K562 (cell line): ENCODE measurements at regions not wholly inside any gene's neighbourhood (a gene's known extent, or its start where the extent isn't known, plus 50 kb on each side); places are given as distances from the start of the nearest gene placed in this dataset.

Source experiments
- ATAC-seq: fragments of 200-7000 bp; cut with Tn5 transposase; 3 replicates; pipeline ENCODE4 v1.9.1; 2020; ENCODE audit warnings: moderate library complexity
- BruUV-seq: library from RNA; stranded (reverse); fragments of 400-500 nt; replicated peaks from 2 replicates; lab custom pipeline; 2021; lab: Mats Ljungman, UMichigan
- CTCF ChIA-PET: fragments of 300-600 bp; formaldehyde crosslinking; extraction: SDS; loops from one replicate; lab custom pipeline; 2021; ENCODE audit warnings: low intra/inter-chr PET ratio; lab: Yijun Ruan, JAX
- POLR2A ChIA-PET: fragments of 300-600, 350-650 bp; sonication (Branson Sonifier 250); formaldehyde crosslinking; extraction: SDS; loops from one replicate; lab custom pipeline; 2021; ENCODE audit warnings: antibody characterized with exemption, inconsistent platforms; lab: Yijun Ruan, JAX
- DNase-seq, 4 experiments: peaks; one replicate each; pipeline versions ENCODE4 v3.0.0 to v3.0.0-alpha.2; 2011 to 2018; ENCODE audit warnings: low spot score in 3 of 4, mixed read lengths in 3 of 4; ENCODE audit errors: extremely low read depth in 1 of 4
- FAIRE-seq: peaks from 2 replicates; lab custom pipeline; 2011; peaks lifted over from hg19 to GRCh38; lab: Jason Lieb, UNC
- H2AFZ ChIP-seq: 2 replicates; pipeline ENCODE4 v1.6.0; 2011; ENCODE audit warnings: low read depth, low read length, control low read depth, inconsistent platforms
- H3K27ac ChIP-seq: fragments of 200-600 bp; 3 replicates; pipeline ENCODE4 v1.8.0; 2011; ENCODE audit warnings: low read depth, mild to moderate bottlenecking, control low read depth, inconsistent platforms, low read length, moderate library complexity, mixed read lengths; ENCODE audit errors: extremely low read depth
- H3K27me3 ChIP-seq, 2 experiments: fragments of 300-600 bp in 1 of 2; 2 replicates in 1 of 2; 3 replicates in 1 of 2; pipeline versions ENCODE4 v1.6.0 to v1.8.0; 2011; ENCODE audit warnings: inconsistent platforms in 2 of 2, low read length in 2 of 2, mild to moderate bottlenecking in 1 of 2, mixed read lengths in 1 of 2, moderate library complexity in 1 of 2; ENCODE audit not compliant: control insufficient read depth in 2 of 2, insufficient read depth in 2 of 2
- H3K36me3 ChIP-seq: fragments of 300-600 bp; 3 replicates; pipeline ENCODE4 v1.8.0; 2011; ENCODE audit warnings: mild to moderate bottlenecking, low read length, inconsistent platforms; ENCODE audit not compliant: control insufficient read depth, insufficient read depth
- H3K4me1 ChIP-seq, 2 experiments: fragments of 200-600 bp in 1 of 2; replicated peaks in 1 of 2; 2 replicates in 1 of 2; 3 replicates in 1 of 2; pipeline versions ENCODE4 v1.5.1 to v1.8.0; 2011; ENCODE audit warnings: inconsistent platforms in 2 of 2, low read length in 2 of 2, mild to moderate bottlenecking in 1 of 2, mixed read lengths in 1 of 2, moderate library complexity in 1 of 2; ENCODE audit not compliant: control insufficient read depth in 2 of 2, insufficient read depth in 2 of 2
- H3K4me2 ChIP-seq: 2 replicates; pipeline ENCODE4 v1.6.1; 2011; ENCODE audit warnings: low read length, control low read depth, inconsistent platforms, mixed read lengths; ENCODE audit not compliant: insufficient read depth
- H3K4me3 ChIP-seq: fragments of 200-600 bp; sonication (generic), shearing (Covaris generic); 2 replicates; pipeline ENCODE4 v1.5.1; 2016; ENCODE audit warnings: control low read depth, inconsistent platforms
- H3K79me2 ChIP-seq: fragments of 200-600 bp; 3 replicates; pipeline ENCODE4 v1.8.0; 2011; ENCODE audit warnings: low read length, inconsistent platforms; ENCODE audit not compliant: control insufficient read depth, insufficient read depth
- H3K9ac ChIP-seq, 2 experiments: 2 replicates each; pipeline versions ENCODE4 v1.6.0 to v1.6.1; 2011; ENCODE audit warnings: low read depth in 2 of 2, low read length in 2 of 2, control low read depth in 1 of 2, inconsistent platforms in 1 of 2, mild to moderate bottlenecking in 1 of 2, mixed read lengths in 1 of 2; ENCODE audit not compliant: insufficient read depth in 1 of 2
- H3K9me1 ChIP-seq: one replicate; pipeline ENCODE4 v1.6.0; 2011; ENCODE audit warnings: inconsistent platforms, mild to moderate bottlenecking, low read length, moderate library complexity; ENCODE audit not compliant: control insufficient read depth, insufficient read depth
- H3K9me3 ChIP-seq: replicated peaks from 2 replicates; pipeline ENCODE4 v1.5.1; 2011; ENCODE audit warnings: low read depth, low read length, inconsistent platforms; ENCODE audit not compliant: control insufficient read depth, insufficient read depth
- H4K20me1 ChIP-seq: replicated peaks from 2 replicates; pipeline ENCODE4 v1.6.1; 2011; ENCODE audit warnings: low read length, inconsistent platforms, mixed read lengths; ENCODE audit not compliant: control insufficient read depth, insufficient read depth
- C11orf30 ChIP-seq: fragments of 450-650 bp; IDR thresholded peaks from 2 replicates; pipeline ENCODE4 v1.6.1; 2016; ENCODE audit warnings: low read depth, mild to moderate bottlenecking
- CBFA2T3 ChIP-seq: fragments of 450-650 bp; IDR thresholded peaks from 2 replicates; pipeline ENCODE4 v1.6.1; 2017
- CTCFL ChIP-seq: IDR thresholded peaks from 2 replicates; pipeline ENCODE4 v1.6.1; 2011; ENCODE audit warnings: borderline replicate concordance, low read depth, mild to moderate bottlenecking, moderate library complexity, low read length; ENCODE audit not compliant: insufficient read depth, poor library complexity, severe bottlenecking
- ELK1 ChIP-seq: sonication (generic); formaldehyde crosslinking; IDR thresholded peaks from 2 replicates; pipeline ENCODE4 v1.8.1; 2022; ENCODE audit warnings: missing genetic modification reagents
- HMG20A ChIP-seq: fragments of 450-650 bp; formaldehyde crosslinking; conservative IDR thresholded peaks from 2 replicates; pipeline ENCODE4 v1.4.0; 2020; ENCODE audit warnings: mild to moderate bottlenecking, mixed read lengths
- PHB2 ChIP-seq: fragments of 450-650 bp; IDR thresholded peaks from 2 replicates; pipeline ENCODE4 v1.6.1; 2017; ENCODE audit warnings: low read depth
- PHTF2 ChIP-seq: fragments of 250-450 bp; sonication (Bioruptor Pico); IDR thresholded peaks from 2 replicates; pipeline ENCODE4 v1.5.0; 2021; ENCODE audit warnings: mild to moderate bottlenecking
- ZBTB12 ChIP-seq: fragments of 250-450 bp; sonication (Bioruptor Pico); IDR thresholded peaks from 2 replicates; pipeline ENCODE4 v1.4.0; 2020
- ZFP1 ChIP-seq: fragments of 450-650 bp; formaldehyde crosslinking; IDR thresholded peaks from 2 replicates; pipeline ENCODE4 v1.4.0; 2020; ENCODE audit warnings: mild to moderate bottlenecking, mixed read lengths
- ZMIZ1 ChIP-seq, 2 experiments: fragments of 150-350 bp in 1 of 2; IDR thresholded peaks; 2 replicates each; pipeline ENCODE4 v1.6.1; 2012 to 2016; ENCODE audit warnings: low read depth in 2 of 2, low read length in 2 of 2, mild to moderate bottlenecking in 1 of 2, moderate library complexity in 1 of 2
- ZNF398 ChIP-seq: fragments of 250-450 bp; sonication (Bioruptor Pico); IDR thresholded peaks from 2 replicates; pipeline ENCODE4 v1.8.0; 2021; ENCODE audit warnings: moderate library complexity, mild to moderate bottlenecking, inconsistent platforms
- WGBS: fragments of 100-300 bp; shearing (Covaris generic); methylation state at CpG from one replicate; pipeline ENCODE4 v1.1.6; 2016; ENCODE audit warnings: low coverage, mixed read lengths; ENCODE audit not compliant: insufficient coverage; ENCODE audit errors: missing lambda C conversion rate; 5-methylcytosine and 5-hydroxymethylcytosine counted together
- in situ Hi-C: fragments of 300-500 bp; cut with MboI; formaldehyde crosslinking; loops from 4 replicates; pipeline ENCODE4 v1.15.0; 2018; ENCODE audit warnings: inconsistent platforms, mixed read lengths
- intact Hi-C: fragments of 100-400 bp; cut with micrococcal nuclease; formaldehyde crosslinking; loops from 2 replicates; pipeline ENCODE4 v1.14.2; 2022

GRCh38 chr1:116847688-116848531, 61.8 kb upstream of the PTGFRN start:
- 83% methylated on average over 13 of the region's 13 CpGs for WGBS
- no peaks in the 10 kb centered on the region for H3K36me3 ChIP-seq
- DNase-seq (no peak), ATAC-seq (no peak), FAIRE-seq (no peak)
- no peak overlapping the region for H3K4me2 ChIP-seq
- H3K9ac ChIP-seq = no peak overlapping the region
- H3K79me2 ChIP-seq = no peaks in the 10 kb centered on the region
- no TSS peak for BruUV-seq
- POLR2A ChIA-PET = interaction anchor here (1.3 to 1.5 kb wide), 2 partner anchors 22 to 212 kb away, joined by 4 read pairs; partner anchors contain the start of gene TTF2
- H2AFZ ChIP-seq = 0 out of 2 replicates have a peak overlapping the region, but pooled peaks have one; percentile 5
- peaks cover 5 to 21% of the 10 kb centered on the region in 2 experiments for H3K4me1 ChIP-seq
- H3K27me3 ChIP-seq = no peaks in the 10 kb centered on the region
- no peaks in the 10 kb centered on the region for H3K9me1 ChIP-seq
- no peak overlapping the region for H3K4me3 ChIP-seq
- no peaks in the 10 kb centered on the region for H4K20me1 ChIP-seq
- in situ Hi-C loops = no loop called here
- H3K27ac ChIP-seq = no peak overlapping the region
- CTCF ChIA-PET = no interaction called here
- intact Hi-C loops = loop anchor here (5.0 kb wide), 1 partner anchor 69 kb away; no protein-coding TSS in a partner anchor
- no peaks in the 10 kb centered on the region for H3K9me3 ChIP-seq
- TF ChIP-seq ZMIZ1 (IDR thresholded peaks at IDR 0.05; ENCODE audit: low read depth in 2 of 2, low read length in 2 of 2) (no peak), CBFA2T3 (no peak), CTCFL (no peak), ELK1 (CRISPR knock-in tag) (no peak), PHTF2 (no peak), ZFP1 (no peak), HMG20A (CRISPR knock-in tag) (no peak), ZBTB12 (CRISPR knock-in tag) (no peak), ZNF398 (no peak), PHB2 (no peak), C11orf30 (no peak)
